Activated CD4-positive, alpha-beta T cell treated with anti-CD3 and anti-CD28 coated beads, Interleukin-2, amount 50 U/mL, for 48 hours (primary cell): ENCODE measurements at regions not wholly inside any gene's neighbourhood (a gene's known extent, or its start where the extent isn't known, plus 50 kb on each side); places are given as distances from the start of the nearest gene placed in this dataset.
"Not testable (repeated sequence)": the region's sequence is repeated elsewhere in the genome, so short reads cannot be mapped to it uniquely, and the experiment has no call there.

Experiments used
- DNase-seq, 2 experiments: peaks; one replicate each; pipeline ENCODE4 v3.0.0-alpha.2; 2020

- no peak for DNase-seq
These were observed 110.7 kb upstream of the P2RY1 start for GRCh38 chr3:152724270-152724669.

DNA sequence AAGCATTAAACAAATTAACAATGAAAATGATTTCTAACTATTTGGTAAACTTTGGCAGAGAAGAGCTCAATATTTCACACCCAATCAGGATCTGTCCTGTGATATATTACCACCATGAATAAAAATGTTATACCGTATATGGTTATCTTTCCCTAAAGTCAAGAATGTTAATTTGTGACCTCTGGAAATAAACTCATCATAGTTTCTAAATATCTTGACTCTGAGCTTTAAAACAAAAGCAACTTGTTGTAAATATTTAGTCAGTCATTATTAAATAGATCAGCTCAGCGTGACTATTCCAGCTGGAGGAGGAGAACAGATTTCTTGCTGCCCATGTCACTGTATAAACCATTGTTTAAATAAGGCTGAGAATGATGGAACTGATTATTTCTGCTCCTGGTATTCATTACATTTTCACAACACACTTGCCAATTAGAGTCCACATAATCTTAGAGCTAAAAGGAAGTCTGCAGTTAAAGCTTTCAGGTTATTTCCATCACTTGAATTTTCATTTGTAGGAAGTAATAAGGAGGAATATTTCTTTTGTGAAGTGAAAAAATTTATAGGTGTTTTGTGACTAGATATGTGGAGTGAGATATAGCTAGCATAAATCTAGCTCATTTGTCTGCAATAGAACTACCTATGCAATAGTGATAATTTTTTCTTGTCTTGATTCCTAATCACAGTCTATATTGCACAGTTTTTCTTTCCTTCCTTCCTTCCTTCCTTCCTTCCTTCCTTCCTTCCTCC is 106.5 kb upstream of the P2RY1 start:
- DNase-seq: no peak

DNA sequence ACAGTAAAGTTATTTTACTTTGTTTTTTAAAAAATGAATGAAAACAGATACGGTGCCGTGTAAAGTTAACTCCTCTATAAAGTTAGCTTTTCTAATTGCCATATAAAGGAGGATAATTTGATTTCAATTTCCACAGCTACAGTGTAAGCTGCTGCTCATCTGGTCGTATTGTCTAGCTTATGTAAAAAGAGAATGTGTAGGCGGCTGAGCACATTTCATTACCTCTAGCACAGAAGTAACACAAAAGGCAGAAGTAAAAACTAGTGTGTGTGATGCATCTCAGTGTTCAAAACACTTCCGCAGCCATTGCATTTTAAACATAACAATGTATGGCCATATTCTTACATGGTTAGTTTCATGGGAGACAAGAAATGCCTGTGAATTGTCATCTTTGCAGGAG is 105.0 kb upstream of the P2RY1 start:
- no peak for DNase-seq

DNA sequence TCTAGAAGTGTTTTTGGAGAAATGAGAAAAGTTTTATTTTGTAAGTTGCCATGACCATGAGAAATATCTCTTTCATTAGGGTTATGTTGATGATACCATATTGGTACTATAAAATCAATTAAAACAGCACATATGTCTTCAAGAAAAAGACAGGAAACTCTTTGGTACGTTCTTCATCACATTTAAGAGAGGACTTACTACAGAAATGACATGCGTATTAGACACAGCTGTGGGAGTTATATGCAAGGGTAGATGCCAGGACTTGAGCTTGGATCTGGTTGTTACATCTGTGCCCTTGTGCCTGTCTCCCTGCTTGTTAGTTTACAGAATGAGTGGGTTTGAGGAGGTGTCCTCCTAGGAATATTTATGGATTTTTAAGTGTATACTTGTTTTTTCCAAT is 103.4 kb upstream of the P2RY1 start:
- DNase-seq: no peak

- DNase-seq: no peak
These were observed 101.3 kb upstream of the P2RY1 start for GRCh38 chr3:152733584-152734119.

DNA sequence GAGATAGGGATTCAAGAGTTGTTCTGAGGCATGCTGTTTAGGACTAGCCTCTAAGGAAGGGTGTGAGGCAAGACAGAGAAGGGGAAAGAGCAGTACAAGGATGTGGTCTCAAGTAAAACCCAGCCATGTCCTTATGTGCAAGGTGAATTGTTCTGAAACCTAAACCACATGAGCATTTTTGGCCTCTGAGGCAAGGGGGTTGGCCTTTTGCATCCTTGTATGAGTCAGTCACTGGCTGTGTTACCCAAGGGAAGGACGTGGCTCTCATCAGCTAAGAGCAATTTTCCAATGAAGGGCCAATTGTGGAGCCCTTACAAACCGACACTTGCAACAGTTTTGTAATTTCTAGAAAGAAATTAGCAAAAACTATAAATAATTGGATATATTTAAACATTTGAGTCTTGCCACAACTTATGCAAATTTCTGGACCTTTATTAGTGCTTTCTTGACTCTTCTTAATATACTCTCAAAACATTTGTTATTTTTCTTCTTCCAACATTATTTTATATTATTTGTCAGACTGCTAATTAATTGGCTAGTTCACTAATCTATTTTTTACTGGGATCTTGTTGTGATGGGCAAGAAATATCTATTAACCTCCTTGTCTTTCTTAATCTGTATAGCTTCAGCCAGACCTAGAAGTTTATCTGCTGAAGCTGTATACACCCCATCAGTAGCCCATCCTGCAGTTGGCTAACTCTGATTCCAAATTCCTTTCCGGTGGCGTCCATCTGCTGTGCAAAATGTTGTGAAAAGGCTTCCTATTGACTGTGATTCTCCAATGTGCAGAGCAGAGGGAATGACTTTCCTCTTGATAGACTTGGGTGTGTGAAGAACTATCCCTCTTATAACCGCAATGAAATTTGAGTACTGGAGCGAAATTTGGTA is 97.7 kb upstream of the P2RY1 start:
- DNase-seq: no peak

GRCh38 chr3:152738656-152739055 is 96.3 kb upstream of the P2RY1 start:
- DNase-seq: no peak

DNA sequence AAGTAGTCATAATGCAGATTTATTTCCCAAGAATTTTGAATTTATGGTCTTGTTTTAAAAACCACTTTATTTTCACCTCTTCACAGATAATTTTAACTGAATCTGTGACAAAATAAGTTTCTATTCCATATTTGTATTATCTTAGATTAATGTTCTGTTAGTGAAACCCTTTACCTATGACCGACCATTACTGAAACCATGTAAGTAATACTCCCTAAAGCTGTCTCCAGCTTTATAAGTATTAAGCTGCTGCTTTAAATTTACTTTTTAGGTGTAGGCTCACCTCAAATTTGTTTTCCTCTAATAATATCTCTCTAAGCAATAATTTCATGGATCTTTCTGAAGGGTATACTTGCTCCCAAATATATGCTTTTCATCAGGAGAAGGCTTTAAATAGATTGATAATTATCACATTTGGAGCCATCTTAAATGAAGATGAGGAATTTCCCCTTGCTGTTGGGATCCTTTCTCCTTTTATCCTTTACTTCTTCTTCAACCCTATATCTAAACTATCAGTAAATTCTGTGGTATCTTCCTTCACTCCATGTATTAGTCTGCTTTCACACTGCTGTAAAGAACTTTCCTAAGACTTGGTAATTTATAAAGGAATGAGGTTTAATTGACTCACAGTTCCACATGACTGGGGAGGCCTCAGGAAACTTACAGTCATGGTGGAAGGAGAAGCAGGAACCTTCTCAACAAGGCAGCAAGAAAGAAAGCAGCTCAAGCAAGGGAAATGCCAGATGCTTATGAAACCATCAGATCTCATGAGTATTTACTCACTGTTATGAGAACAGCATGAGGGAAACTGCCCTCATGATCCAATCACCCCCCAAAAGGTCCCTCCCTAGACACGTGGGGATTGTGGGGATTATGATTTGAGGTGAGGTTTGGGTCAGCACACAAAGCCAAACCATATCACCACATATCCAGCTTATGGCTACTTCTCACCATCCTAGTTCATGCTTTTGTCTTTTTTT is 92.3 kb upstream of the P2RY1 start:
- no peak for DNase-seq

GRCh38 chr3:152745646-152746045 is 89.3 kb upstream of the P2RY1 start:
- no peak for DNase-seq

GRCh38 chr3:152754303-152754702 is 80.6 kb upstream of the P2RY1 start:
- DNase-seq: no peak

DNA sequence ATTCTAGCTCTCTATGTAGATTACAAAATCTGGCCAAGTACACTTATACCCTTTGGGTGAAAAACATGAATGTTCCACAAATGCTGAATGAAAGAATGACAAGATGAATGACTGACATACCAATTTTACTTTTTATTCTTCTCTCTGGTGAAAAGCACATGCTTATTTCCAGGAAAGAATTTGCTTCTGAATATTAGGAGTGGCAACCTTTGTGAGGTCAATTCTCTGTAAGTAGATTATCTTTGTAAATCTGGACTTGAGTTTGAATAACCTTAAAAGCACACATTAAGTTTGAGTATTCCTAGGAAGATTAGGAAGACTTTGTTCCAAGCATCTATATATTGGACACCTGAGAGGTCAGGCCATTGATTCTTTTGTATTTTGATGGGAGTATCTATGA is 78.1 kb upstream of the P2RY1 start:
- no peak for DNase-seq

- DNase-seq: no peak
These were observed 74.8 kb upstream of the P2RY1 start for GRCh38 chr3:152760024-152760563.

DNA sequence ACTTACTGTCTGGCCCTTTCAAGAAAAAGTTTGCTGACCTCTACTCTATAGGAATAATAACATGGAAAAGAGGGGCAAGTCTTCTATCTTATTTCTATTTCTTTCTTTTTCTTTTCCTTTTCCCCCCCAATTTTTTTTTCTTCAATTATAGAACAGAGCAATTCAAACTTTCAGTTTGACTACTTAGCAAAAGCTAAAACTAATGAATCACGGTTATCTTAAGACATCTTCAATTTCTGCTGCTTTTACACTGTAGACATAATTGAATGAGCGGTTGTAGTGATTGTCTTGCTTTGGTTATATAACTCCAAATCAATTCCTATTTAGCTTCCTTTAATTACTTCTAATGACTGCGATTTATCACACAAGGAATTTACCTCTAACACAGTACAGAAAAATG is 74.3 kb upstream of the P2RY1 start:
- DNase-seq: no peak

- no peak for DNase-seq
These were observed 66.5 kb upstream of the P2RY1 start for GRCh38 chr3:152768478-152768877.

GRCh38 chr3:152769523-152769922 is 65.4 kb upstream of the P2RY1 start:
- DNase-seq: no peak

DNA sequence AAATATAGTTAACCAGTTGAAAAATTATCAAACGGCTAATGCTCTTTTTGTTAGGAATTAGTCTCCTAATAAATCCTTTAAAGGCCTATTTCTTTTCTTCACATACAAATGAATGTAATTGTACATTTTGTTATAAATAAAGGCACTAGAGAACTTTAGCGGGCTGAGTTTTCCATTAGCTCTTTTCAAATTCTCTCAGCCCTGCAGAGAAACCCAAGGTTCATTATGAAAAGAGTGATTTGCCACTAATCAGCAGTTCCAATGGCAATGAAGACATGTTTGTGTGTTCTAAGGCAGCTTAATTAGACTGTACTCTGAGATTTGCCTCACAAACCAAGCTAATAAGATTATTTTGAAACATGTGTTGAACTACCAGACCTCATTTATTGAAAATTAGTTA is 64.6 kb upstream of the P2RY1 start:
- no peak for DNase-seq

GRCh38 chr3:152771120-152771519 is 63.8 kb upstream of the P2RY1 start:
- no peak for DNase-seq

- no peak for DNase-seq
These were observed 62.2 kb upstream of the P2RY1 start for GRCh38 chr3:152772674-152773225.

GRCh38 chr3:152773633-152774032 is 61.3 kb upstream of the P2RY1 start:
- no peak for DNase-seq

GRCh38 chr3:152774230-152774629 is 60.7 kb upstream of the P2RY1 start:
- not testable (repeated sequence) for DNase-seq

- DNase-seq: no peak
These were observed 56.9 kb upstream of the P2RY1 start for GRCh38 chr3:152778022-152778421.

GRCh38 chr3:152779653-152780052 is 55.3 kb upstream of the P2RY1 start:
- DNase-seq: no peak
